ENCODE measurements at regions not wholly inside any gene's neighbourhood (a gene's known extent, or its start where the extent isn't known, plus 50 kb on each side); places are given as distances from the start of the nearest gene placed in this dataset.

DNA sequence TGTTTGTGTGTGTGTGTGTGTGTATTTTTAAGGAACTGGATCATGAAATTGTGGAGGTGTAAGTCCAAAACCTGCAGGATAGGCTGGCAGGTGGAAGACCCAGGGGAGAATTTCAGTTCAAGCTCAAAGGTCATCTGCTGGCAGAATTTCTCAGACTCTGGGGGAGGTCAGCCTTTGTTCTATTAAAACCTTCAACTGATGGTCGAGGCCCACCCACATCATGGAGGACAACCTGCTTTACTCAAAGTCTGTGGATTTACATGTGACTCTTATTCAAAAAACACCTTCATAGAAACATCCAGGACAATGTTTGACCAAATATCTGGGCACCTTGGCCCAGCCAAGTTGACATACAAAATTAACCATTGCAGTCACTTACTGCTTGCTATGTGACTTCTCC, 157.2 kb downstream of the EDEM1 start:
- Mint-ChIP-seq H3K27me3 (ENCODE audit: unreplicated experiment) (no peaks in the 10 kb centered on the region), H3K36me3 (ENCODE audit: unreplicated experiment) (no peaks in the 10 kb centered on the region), H3K27ac (ENCODE audit: unreplicated experiment) (no peak overlapping the region), H3K4me3 (ENCODE audit: unreplicated experiment) (no peak overlapping the region), H3K4me1 (ENCODE audit: unreplicated experiment) (no peaks in the 10 kb centered on the region), H3K9me3 (ENCODE audit: unreplicated experiment) (peaks cover 6% of the 10 kb centered on the region)
- TF ChIP-seq, protein P1, sequence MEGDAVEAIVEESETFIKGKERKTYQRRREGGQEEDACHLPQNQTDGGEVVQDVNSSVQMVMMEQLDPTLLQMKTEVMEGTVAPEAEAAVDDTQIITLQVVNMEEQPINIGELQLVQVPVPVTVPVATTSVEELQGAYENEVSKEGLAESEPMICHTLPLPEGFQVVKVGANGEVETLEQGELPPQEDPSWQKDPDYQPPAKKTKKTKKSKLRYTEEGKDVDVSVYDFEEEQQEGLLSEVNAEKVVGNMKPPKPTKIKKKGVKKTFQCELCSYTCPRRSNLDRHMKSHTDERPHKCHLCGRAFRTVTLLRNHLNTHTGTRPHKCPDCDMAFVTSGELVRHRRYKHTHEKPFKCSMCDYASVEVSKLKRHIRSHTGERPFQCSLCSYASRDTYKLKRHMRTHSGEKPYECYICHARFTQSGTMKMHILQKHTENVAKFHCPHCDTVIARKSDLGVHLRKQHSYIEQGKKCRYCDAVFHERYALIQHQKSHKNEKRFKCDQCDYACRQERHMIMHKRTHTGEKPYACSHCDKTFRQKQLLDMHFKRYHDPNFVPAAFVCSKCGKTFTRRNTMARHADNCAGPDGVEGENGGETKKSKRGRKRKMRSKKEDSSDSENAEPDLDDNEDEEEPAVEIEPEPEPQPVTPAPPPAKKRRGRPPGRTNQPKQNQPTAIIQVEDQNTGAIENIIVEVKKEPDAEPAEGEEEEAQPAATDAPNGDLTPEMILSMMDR (IDR thresholded peaks at IDR 0.05): no peak
- DNase-seq (ENCODE audit: extremely low spot score, unreplicated experiment): no peak

DNA sequence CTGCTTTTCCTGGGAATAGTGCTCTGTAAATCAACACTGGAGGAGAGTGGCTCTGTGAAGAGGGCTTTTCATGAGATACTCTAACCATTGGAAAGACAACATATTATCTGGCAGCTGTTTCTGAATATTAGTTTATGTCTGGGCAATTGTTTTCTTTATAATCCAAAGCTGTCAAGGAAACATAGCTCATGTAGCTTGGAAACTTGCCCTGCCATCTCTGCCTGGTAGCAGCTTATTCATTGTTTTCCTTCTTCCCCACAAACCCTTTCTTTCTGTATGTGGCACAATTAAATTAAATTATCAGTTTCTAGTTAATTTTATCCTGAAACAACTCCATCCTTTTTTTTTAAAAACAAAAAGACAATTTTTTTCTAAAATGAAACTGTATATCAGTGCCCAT, 160.0 kb downstream of the EDEM1 start:
- no peaks in the 10 kb centered on the region for H3K27me3 Mint-ChIP-seq (ENCODE audit: unreplicated experiment)
- no peaks in the 10 kb centered on the region for H3K36me3 Mint-ChIP-seq (ENCODE audit: unreplicated experiment)
- TF ChIP-seq, protein P1 (IDR thresholded peaks at IDR 0.05): no peak
- H3K27ac Mint-ChIP-seq (ENCODE audit: unreplicated experiment): no peak overlapping the region
- H3K4me1 Mint-ChIP-seq (ENCODE audit: unreplicated experiment): no peaks in the 10 kb centered on the region
- peaks cover 6% of the 10 kb centered on the region for H3K9me3 Mint-ChIP-seq (ENCODE audit: unreplicated experiment)
- H3K4me3 Mint-ChIP-seq (ENCODE audit: unreplicated experiment): no peak overlapping the region
- no peak for DNase-seq (ENCODE audit: extremely low spot score, unreplicated experiment)

DNA sequence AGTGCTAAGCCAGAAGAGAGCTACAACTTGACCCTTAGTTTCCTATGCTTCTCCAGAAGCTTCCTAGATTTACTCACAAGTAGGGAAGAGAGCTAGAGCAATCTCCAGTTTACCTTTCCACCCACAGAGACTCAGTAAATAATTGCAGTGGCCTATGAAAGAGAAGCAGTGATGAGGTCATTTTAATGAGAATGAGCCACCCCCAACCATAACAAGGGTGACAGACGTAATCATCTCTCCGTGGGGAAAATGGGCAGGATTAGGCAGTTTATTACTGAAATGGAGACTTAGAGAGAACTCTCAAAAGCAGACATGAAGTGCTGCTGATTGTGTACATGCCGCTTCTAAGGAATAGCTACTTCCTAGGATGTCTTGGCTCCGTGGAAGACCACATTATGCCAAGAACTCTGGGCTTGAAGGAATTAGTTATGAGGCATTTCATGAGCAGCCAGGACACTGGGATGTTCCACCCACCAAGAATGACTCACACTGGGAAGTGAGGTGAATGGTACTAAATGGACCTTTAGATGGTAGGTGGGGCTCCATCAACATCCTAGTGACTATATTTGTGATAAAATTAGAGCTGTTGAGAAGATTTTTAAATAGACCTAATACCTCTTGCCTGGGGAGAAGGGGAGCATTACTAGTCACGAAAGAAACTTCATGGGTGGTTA, 160.9 kb downstream of the EDEM1 start:
- Mint-ChIP-seq H3K27me3 (ENCODE audit: unreplicated experiment) (no peaks in the 10 kb centered on the region), H3K4me3 (ENCODE audit: unreplicated experiment) (no peak overlapping the region), H3K9me3 (ENCODE audit: unreplicated experiment) (peaks cover 6% of the 10 kb centered on the region), H3K27ac (ENCODE audit: unreplicated experiment) (no peak overlapping the region), H3K36me3 (ENCODE audit: unreplicated experiment) (no peaks in the 10 kb centered on the region), H3K4me1 (ENCODE audit: unreplicated experiment) (no peaks in the 10 kb centered on the region)
- TF ChIP-seq, protein P1 (IDR thresholded peaks at IDR 0.05): no peak
- DNase-seq (ENCODE audit: extremely low spot score, unreplicated experiment): no peak

DNA sequence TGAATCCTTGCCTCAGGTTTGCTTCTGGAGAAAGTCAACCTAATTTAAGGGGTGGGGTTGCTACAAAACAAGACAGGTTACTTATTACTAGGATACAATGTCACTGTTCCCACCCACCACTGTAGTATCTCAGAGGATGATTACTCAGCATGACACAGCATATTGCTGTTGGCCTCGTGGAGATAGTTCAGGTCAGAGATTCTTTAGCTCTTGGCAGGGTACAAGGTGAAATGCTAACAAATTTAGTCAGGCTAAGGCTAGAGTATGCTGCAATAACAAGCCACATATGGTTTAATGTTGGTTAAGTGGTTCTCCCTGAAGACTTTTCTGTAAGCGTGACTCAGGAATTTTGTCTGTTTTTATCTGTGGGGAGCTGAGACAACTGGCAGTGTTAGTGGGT, 161.8 kb downstream of the EDEM1 start:
- H3K4me3 Mint-ChIP-seq (ENCODE audit: unreplicated experiment): no peak overlapping the region
- peaks cover 6% of the 10 kb centered on the region for H3K9me3 Mint-ChIP-seq (ENCODE audit: unreplicated experiment)
- H3K27me3 Mint-ChIP-seq (ENCODE audit: unreplicated experiment): no peaks in the 10 kb centered on the region
- H3K4me1 Mint-ChIP-seq (ENCODE audit: unreplicated experiment): no peaks in the 10 kb centered on the region
- no peak for DNase-seq (ENCODE audit: extremely low spot score, unreplicated experiment)
- no peak overlapping the region for H3K27ac Mint-ChIP-seq (ENCODE audit: unreplicated experiment)
- TF ChIP-seq, protein P1 (IDR thresholded peaks at IDR 0.05): no peak
- no peaks in the 10 kb centered on the region for H3K36me3 Mint-ChIP-seq (ENCODE audit: unreplicated experiment)

DNA sequence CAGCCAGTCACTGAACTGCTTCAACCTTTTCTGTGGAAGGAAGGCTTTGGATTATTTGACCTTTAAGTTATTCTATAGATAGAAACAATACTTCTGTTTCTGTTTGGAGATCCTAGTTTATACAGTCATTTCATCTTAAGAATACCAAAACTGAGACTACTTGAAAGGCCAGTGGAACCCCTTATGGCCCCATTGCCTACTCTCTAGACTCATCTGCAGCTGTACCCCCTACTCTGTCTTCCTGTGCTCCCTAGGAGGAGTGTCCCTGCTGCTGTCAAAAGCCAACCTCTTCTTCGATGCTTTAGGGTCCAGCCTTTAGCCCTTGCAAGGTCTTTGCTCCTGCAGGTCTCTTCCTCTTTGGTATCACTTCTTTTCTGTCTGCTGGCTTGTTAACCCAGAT, 169.6 kb downstream of the EDEM1 start:
- DNase-seq (ENCODE audit: extremely low spot score, unreplicated experiment): no peak
- Mint-ChIP-seq H3K9me3 (ENCODE audit: unreplicated experiment) (peaks cover 10% of the 10 kb centered on the region), H3K27me3 (ENCODE audit: unreplicated experiment) (no peaks in the 10 kb centered on the region), H3K36me3 (ENCODE audit: unreplicated experiment) (no peaks in the 10 kb centered on the region), H3K27ac (ENCODE audit: unreplicated experiment) (no peak overlapping the region), H3K4me3 (ENCODE audit: unreplicated experiment) (no peak overlapping the region), H3K4me1 (ENCODE audit: unreplicated experiment) (no peaks in the 10 kb centered on the region)
- TF ChIP-seq, protein P1 (IDR thresholded peaks at IDR 0.05): no peak

Measured in osteocyte (in vitro differentiated cells).